GM12878 (cell line): ENCODE measurements at regions not wholly inside any gene's neighbourhood (a gene's known extent, or its start where the extent isn't known, plus 50 kb on each side); places are given as distances from the start of the nearest gene placed in this dataset.

Source experiments
- ATAC-seq: fragments of 200-7000 bp; cut with Tn5 transposase; 3 replicates; pipeline ENCODE4 v1.9.1; 2020; ENCODE audit warnings: mild to moderate bottlenecking, moderate library complexity
- BruUV-seq: library from RNA; stranded (reverse); fragments of 400-500 nt; replicated peaks from 2 replicates; lab custom pipeline; 2021; lab: Mats Ljungman, UMichigan
- CTCF ChIA-PET: fragments of 300-600 bp; sonication (Branson Sonifier 250); formaldehyde crosslinking; extraction: SDS; loops from one replicate; lab custom pipeline; 2021; ENCODE audit warnings: inconsistent platforms; lab: Yijun Ruan, JAX
- POLR2A ChIA-PET: fragments of 350-600 bp; formaldehyde crosslinking; extraction: SDS; loops from one replicate; lab custom pipeline; 2021; ENCODE audit warnings: inconsistent platforms; lab: Charles Lee
- RAD21 ChIA-PET: fragments of 300-600 bp; sonication (Branson Sonifier 250); formaldehyde crosslinking; loops from one replicate; lab custom pipeline; 2023; ENCODE audit warnings: antibody characterized with exemption; ENCODE audit not compliant: unreplicated experiment; lab: Charles Lee
- SMC1A ChIA-PET: fragments of 300-600 bp; sonication (Branson Sonifier 250); formaldehyde crosslinking; loops from one replicate; lab custom pipeline; 2023; ENCODE audit not compliant: unreplicated experiment, uncharacterized antibody; lab: Charles Lee
- DNase-seq: peaks from one replicate; pipeline ENCODE4 v3.0.0-alpha.2; 2011; ENCODE audit warnings: low read depth, low spot score
- FAIRE-seq: peaks from 3 replicates; lab custom pipeline; 2011; peaks lifted over from hg19 to GRCh38; lab: Jason Lieb, UNC
- H2AFZ ChIP-seq: 2 replicates; pipeline ENCODE4 v1.6.0; 2011; ENCODE audit warnings: low read depth, low read length, control low read depth; ENCODE audit not compliant: control insufficient read depth
- H3K27ac ChIP-seq: 2 replicates; pipeline ENCODE4 v1.5.1; 2011; ENCODE audit warnings: control low read depth; ENCODE audit not compliant: control insufficient read depth, insufficient read depth
- H3K27me3 ChIP-seq, 2 experiments: replicated peaks in 1 of 2; 2 replicates each; pipeline versions ENCODE4 v1.6.0 to v1.6.1; 2011; ENCODE audit warnings: low read length in 1 of 2; ENCODE audit not compliant: control insufficient read depth in 2 of 2, insufficient read depth in 2 of 2
- H3K36me3 ChIP-seq, 2 experiments: 2 replicates each; pipeline ENCODE4 v1.5.1; 2011; ENCODE audit warnings: low read length in 1 of 2; ENCODE audit not compliant: control insufficient read depth in 2 of 2, insufficient read depth in 2 of 2
- H3K4me1 ChIP-seq: 2 replicates; pipeline ENCODE4 v1.6.1; 2011; ENCODE audit warnings: mild to moderate bottlenecking, low read length, moderate library complexity, mixed read lengths; ENCODE audit not compliant: control insufficient read depth, insufficient read depth
- H3K4me2 ChIP-seq: 2 replicates; pipeline ENCODE4 v1.6.0; 2011; ENCODE audit warnings: control low read depth; ENCODE audit not compliant: control insufficient read depth, insufficient read depth
- H3K4me3 ChIP-seq: fragments of 200-600 bp; sonication (generic); 2 replicates; pipeline ENCODE4 v1.5.1; 2016
- H3K79me2 ChIP-seq: 2 replicates; pipeline ENCODE4 v1.6.0; 2011; ENCODE audit warnings: low read length; ENCODE audit not compliant: control insufficient read depth, insufficient read depth
- H3K9ac ChIP-seq: 2 replicates; pipeline ENCODE4 v1.8.0; 2011; ENCODE audit warnings: low read length, control low read depth, mixed read lengths; ENCODE audit not compliant: control insufficient read depth, insufficient read depth
- H3K9me3 ChIP-seq: replicated peaks from 3 replicates; pipeline ENCODE4 v1.5.1; 2011; ENCODE audit warnings: mild to moderate bottlenecking, low read length; ENCODE audit not compliant: control insufficient read depth, insufficient read depth
- H4K20me1 ChIP-seq: 2 replicates; pipeline ENCODE4 v1.6.0; 2011; ENCODE audit not compliant: control insufficient read depth, insufficient read depth
- BCLAF1 ChIP-seq: fragments of 450-650 bp; IDR thresholded peaks from 2 replicates; pipeline ENCODE4 v1.6.1; 2017; ENCODE audit warnings: antibody characterized with exemption, mild to moderate bottlenecking, moderate library complexity
- BRCA1 ChIP-seq: IDR thresholded peaks from 2 replicates; pipeline ENCODE4 v1.6.1; 2011; ENCODE audit warnings: low read depth, low read length, improper control_type of control experiment
- CBFB ChIP-seq: IDR thresholded peaks from 2 replicates; pipeline ENCODE4 v1.6.1; 2016; ENCODE audit warnings: antibody characterized with exemption, low read depth
- EGR1 ChIP-seq, 2 experiments: IDR thresholded peaks; 1 replicate in 1 of 2; 2 replicates in 1 of 2; pipeline ENCODE4 v1.6.1; 2011 to 2012; ENCODE audit warnings: low read depth in 2 of 2, low read length in 2 of 2, borderline replicate concordance in 1 of 2, mild to moderate bottlenecking in 1 of 2, moderate library complexity in 1 of 2
- KAT2A ChIP-seq: conservative IDR thresholded peaks from 2 replicates; pipeline ENCODE4 v1.6.1; 2011; ENCODE audit warnings: low read depth, low read length; ENCODE audit not compliant: control insufficient read depth
- MEF2B ChIP-seq: fragments of 450-650 bp; IDR thresholded peaks from 2 replicates; pipeline ENCODE4 v1.6.1; 2018; ENCODE audit warnings: mild to moderate bottlenecking, moderate library complexity; ENCODE audit not compliant: partially characterized antibody, poor library complexity, severe bottlenecking
- RCOR1 ChIP-seq: conservative IDR thresholded peaks from 2 replicates; pipeline ENCODE4 v1.6.1; 2012; ENCODE audit warnings: low read depth, low read length, improper control_type of control experiment
- SPI1 ChIP-seq: IDR thresholded peaks from 2 replicates; pipeline ENCODE4 v1.6.1; 2011; ENCODE audit warnings: low read depth, mild to moderate bottlenecking, low read length, moderate library complexity, borderline replicate concordance; ENCODE audit not compliant: insufficient read depth
- ZNF384 ChIP-seq: IDR thresholded peaks from 2 replicates; pipeline ENCODE4 v1.6.1; 2012; ENCODE audit warnings: low read depth, mild to moderate bottlenecking, low read length, improper control_type of control experiment, borderline replicate concordance
- ZNF687 ChIP-seq: fragments of 450-650 bp; IDR thresholded peaks from 2 replicates; pipeline ENCODE4 v1.6.1; 2017; ENCODE audit warnings: mild to moderate bottlenecking, moderate library complexity
- WGBS: methylation state at CpG from one replicate; pipeline ENCODE4 v1.1.6; 2016; ENCODE audit warnings: low lambda C conversion rate; ENCODE audit not compliant: insufficient replicate concordance, insufficient coverage; ENCODE audit errors: missing lambda C conversion rate; 5-methylcytosine and 5-hydroxymethylcytosine counted together
- in situ Hi-C: fragments of 300-500 bp; cut with MboI; formaldehyde crosslinking; loops from 9 replicates; pipeline ENCODE4 v1.14.3; 2018; ENCODE audit warnings: mixed read lengths
- intact Hi-C: fragments of 100-400 bp; cut with micrococcal nuclease; formaldehyde crosslinking; loops from one replicate; pipeline ENCODE4 v1.14.2; 2022; ENCODE audit not compliant: unreplicated experiment

GRCh38 chr15:79176151-79176550 is 85.6 kb upstream of the RASGRF1 start:
- 0% methylated on average over 1 of the region's 1 CpG for WGBS
- no peaks in the 10 kb centered on the region for H3K36me3 ChIP-seq
- no peak for FAIRE-seq
- POLR2A ChIA-PET: no interaction called here
- H3K9me3 ChIP-seq: no peaks in the 10 kb centered on the region
- no peak for ATAC-seq
- H3K9ac ChIP-seq: no peak overlapping the region
- intact Hi-C loops (no loop called here), in situ Hi-C loops (no loop called here)
- RAD21 ChIA-PET: no interaction called here
- peaks cover 0 to 4% of the 10 kb centered on the region in 2 experiments; a peak in 3 of 4 replicates for H3K27me3 ChIP-seq
- no peak overlapping the region for H3K27ac ChIP-seq
- BruUV-seq: no TSS peak
- no peak overlapping the region for H3K4me3 ChIP-seq
- SMC1A ChIA-PET: no interaction called here
- TF ChIP-seq ZNF687 (no peak), EGR1 (IDR thresholded peaks at IDR 0.05; ENCODE audit: borderline replicate concordance in 1 of 2, low read depth in 2 of 2, low read length in 2 of 2) (no peak), MEF2B (no peak), BCLAF1 (no peak), RCOR1 (no peak), CBFB (no peak), KAT2A (no peak), SPI1 (no peak), BRCA1 (no peak), ZNF384 (no peak)
- DNase-seq: no peak
- CTCF ChIA-PET: interaction anchor here (0.8 to 3.6 kb wide), 2 partner anchors 8 to 147 kb away, joined by 3 to 17 read pairs; no protein-coding TSS in a partner anchor
- H2AFZ ChIP-seq: no peak overlapping the region
- H3K4me2 ChIP-seq: no peak overlapping the region
- no peaks in the 10 kb centered on the region for H3K4me1 ChIP-seq
- H3K79me2 ChIP-seq: no peaks in the 10 kb centered on the region
- no peaks in the 10 kb centered on the region for H4K20me1 ChIP-seq
